Activated T-cell treated with anti-CD3 and anti-CD28 coated beads for 48 hours (primary cell): ENCODE measurements at regions not wholly inside any gene's neighbourhood (a gene's known extent, or its start where the extent isn't known, plus 50 kb on each side); places are given as distances from the start of the nearest gene placed in this dataset.

ENCODE experiments used
- DNase-seq: peaks from one replicate; pipeline ENCODE4 v3.0.0-alpha.2; 2020; ENCODE audit warnings: low read depth

DNA sequence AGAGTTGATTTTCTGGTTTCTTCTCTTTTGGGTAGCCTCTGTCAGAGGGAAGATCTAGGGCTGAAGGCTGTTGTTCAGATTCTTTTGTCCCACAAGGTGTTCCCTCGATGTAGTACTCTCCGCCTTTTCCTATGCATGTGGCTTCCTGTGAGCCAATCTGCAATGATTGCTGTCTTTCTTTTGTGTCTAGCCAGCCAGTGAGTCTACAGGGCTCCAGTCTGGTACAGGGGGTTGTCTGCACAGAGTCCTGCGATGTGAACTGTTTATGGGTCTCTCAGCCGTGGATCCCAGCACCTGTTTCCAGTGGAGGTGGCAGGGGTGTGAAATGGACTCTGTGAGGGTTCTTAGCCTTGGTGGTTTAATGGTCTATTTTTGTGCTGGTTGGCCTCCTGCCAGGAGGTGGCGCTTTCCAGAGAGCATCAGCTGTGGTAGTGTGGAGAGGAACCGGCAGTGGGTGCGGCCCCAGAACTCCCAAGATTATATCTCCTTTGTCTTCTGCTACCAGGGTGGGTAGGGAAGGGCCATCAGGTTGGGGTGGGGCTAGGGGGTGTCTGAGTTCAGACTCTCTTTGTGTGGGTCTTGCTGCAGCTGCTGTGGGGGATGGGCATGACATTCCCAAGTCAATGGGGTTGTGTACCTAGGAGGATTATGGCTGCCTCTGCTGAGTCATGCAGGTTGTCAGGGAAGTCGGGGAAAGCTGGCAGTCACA, 81.3 kb upstream of the C21orf91 start:
- peak; percentile 4 for DNase-seq

GRCh38 chr21:17889171-17889570, 70.0 kb upstream of the C21orf91 start:
- DNase-seq = no peak

- DNase-seq = no peak
Measured at GRCh38 chr21:17869115-17869514, 50.0 kb upstream of the C21orf91 start.
